HEK293 (cell line): ENCODE measurements at regions not wholly inside any gene's neighbourhood (a gene's known extent, or its start where the extent isn't known, plus 50 kb on each side); places are given as distances from the start of the nearest gene placed in this dataset.

Experiments used
- CTCF ChIA-PET: fragments of 350-600 bp; formaldehyde crosslinking; extraction: SDS; loops from one replicate; lab custom pipeline; 2021; ENCODE audit warnings: antibody characterized with exemption; lab: Yijun Ruan, JAX
- POLR2A ChIA-PET: fragments of 300-600 bp; formaldehyde crosslinking; extraction: SDS; loops from one replicate; lab custom pipeline; 2020; ENCODE audit warnings: antibody characterized with exemption, inconsistent platforms; lab: Yijun Ruan, JAX
- H3K27ac ChIP-seq: fragments of 200-500 bp; sonication (Bioruptor generic); 2 replicates; pipeline ENCODE4 v1.5.1; 2014; ENCODE audit warnings: low read depth, low read length, control low read depth, inconsistent platforms; ENCODE audit errors: extremely low read depth
- H3K36me3 ChIP-seq, 2 experiments: fragments of 200-500 bp in 1 of 2; sonication (Bioruptor generic) in 1 of 2; 1 replicate in 1 of 2; 2 replicates in 1 of 2; pipeline ENCODE4 v1.5.1; 2014 to 2017; ENCODE audit warnings: inconsistent platforms in 2 of 2, low read length in 2 of 2; ENCODE audit not compliant: control insufficient read depth in 2 of 2, insufficient read depth in 1 of 2
- H3K4me1 ChIP-seq: fragments of 200-500 bp; sonication (Bioruptor generic); 2 replicates; pipeline ENCODE4 v1.5.1; 2014; ENCODE audit warnings: mild to moderate bottlenecking, low read length, inconsistent platforms; ENCODE audit not compliant: control insufficient read depth, insufficient read depth
- H3K4me3 ChIP-seq: 2 replicates; pipeline ENCODE4 v1.5.1; 2011; ENCODE audit warnings: low read depth, mild to moderate bottlenecking, control low read depth, low read length, moderate library complexity
- H3K9me3 ChIP-seq: fragments of 200-500 bp; sonication (Bioruptor generic); 2 replicates; pipeline ENCODE4 v1.5.1; 2014; ENCODE audit warnings: low read depth, low read length, inconsistent platforms; ENCODE audit not compliant: control insufficient read depth, insufficient read depth
- ELK4 ChIP-seq: IDR thresholded peaks from 2 replicates; pipeline ENCODE4 v1.6.1; 2011; ENCODE audit warnings: mild to moderate bottlenecking, low read depth, low read length, borderline replicate concordance
- IKZF3 ChIP-seq: fragments of 450-650 bp; IDR thresholded peaks from 2 replicates; pipeline ENCODE4 v1.5.0; 2018; ENCODE audit warnings: missing biosample characterization, mild to moderate bottlenecking, missing genetic modification characterization, moderate library complexity
- OVOL3 ChIP-seq: fragments of 450-650 bp; formaldehyde crosslinking; IDR thresholded peaks from 2 replicates; pipeline ENCODE4 v1.5.1; 2016; ENCODE audit warnings: missing biosample characterization, missing genetic modification characterization
- PATZ1 ChIP-seq: fragments of 450-650 bp; formaldehyde crosslinking; IDR thresholded peaks from 2 replicates; pipeline ENCODE4 v1.5.1; 2016; ENCODE audit warnings: missing biosample characterization, missing genetic modification characterization
- PRDM6 ChIP-seq: fragments of 450-650 bp; formaldehyde crosslinking; IDR thresholded peaks from 2 replicates; pipeline ENCODE4 v1.5.1; 2017; ENCODE audit warnings: missing biosample characterization, missing genetic modification characterization
- YY2 ChIP-seq: fragments of 450-650 bp; formaldehyde crosslinking; IDR thresholded peaks from 2 replicates; pipeline ENCODE4 v1.5.1; 2016; ENCODE audit warnings: missing biosample characterization, missing genetic modification characterization
- ZIC2 ChIP-seq: fragments of 450-650 bp; formaldehyde crosslinking; IDR thresholded peaks from 2 replicates; pipeline ENCODE4 v1.5.1; 2016; ENCODE audit warnings: missing biosample characterization, missing genetic modification characterization
- ZNF10 ChIP-seq: fragments of 450-650 bp; formaldehyde crosslinking; IDR thresholded peaks from 2 replicates; pipeline ENCODE4 v1.5.1; 2017; ENCODE audit warnings: missing biosample characterization, missing genetic modification characterization
- ZNF138 ChIP-seq: fragments of 450-650 bp; formaldehyde crosslinking; IDR thresholded peaks from 2 replicates; pipeline ENCODE4 v1.5.1; 2016; ENCODE audit warnings: missing biosample characterization, missing genetic modification characterization, borderline replicate concordance
- ZNF211 ChIP-seq: fragments of 450-650 bp; formaldehyde crosslinking; IDR thresholded peaks from 2 replicates; pipeline ENCODE4 v1.5.1; 2016; ENCODE audit warnings: low read depth, missing biosample characterization, missing genetic modification characterization
- ZNF23 ChIP-seq: fragments of 450-650 bp; formaldehyde crosslinking; IDR thresholded peaks from 2 replicates; pipeline ENCODE4 v1.5.1; 2016; ENCODE audit warnings: missing biosample characterization, missing genetic modification characterization, borderline replicate concordance
- ZNF37A ChIP-seq: fragments of 450-650 bp; IDR thresholded peaks from 2 replicates; pipeline ENCODE4 v1.5.1; 2018; ENCODE audit warnings: missing biosample characterization, missing genetic modification characterization
- ZNF394 ChIP-seq: fragments of 450-650 bp; formaldehyde crosslinking; IDR thresholded peaks from 2 replicates; pipeline ENCODE4 v1.5.1; 2016; ENCODE audit warnings: missing biosample characterization, missing genetic modification characterization, mild to moderate bottlenecking, moderate library complexity, borderline replicate concordance
- ZNF398 ChIP-seq: fragments of 450-650 bp; formaldehyde crosslinking; IDR thresholded peaks from 2 replicates; pipeline ENCODE4 v1.5.1; 2017; ENCODE audit warnings: missing biosample characterization, missing genetic modification characterization
- ZNF518A ChIP-seq: fragments of 450-650 bp; formaldehyde crosslinking; conservative IDR thresholded peaks from 2 replicates; pipeline ENCODE4 v1.5.1; 2016; ENCODE audit warnings: low read depth, missing biosample characterization, missing genetic modification characterization
- ZNF521 ChIP-seq: fragments of 450-650 bp; formaldehyde crosslinking; IDR thresholded peaks from 2 replicates; pipeline ENCODE4 v1.5.1; 2017; ENCODE audit warnings: missing biosample characterization, mild to moderate bottlenecking, missing genetic modification characterization
- ZNF555 ChIP-seq: fragments of 450-650 bp; formaldehyde crosslinking; conservative IDR thresholded peaks from 2 replicates; pipeline ENCODE4 v1.5.1; 2017; ENCODE audit warnings: missing biosample characterization, mild to moderate bottlenecking, missing genetic modification characterization, inconsistent platforms
- ZNF558 ChIP-seq: fragments of 450-650 bp; formaldehyde crosslinking; IDR thresholded peaks from 2 replicates; pipeline ENCODE4 v1.5.1; 2016; ENCODE audit warnings: missing biosample characterization, missing genetic modification characterization
- ZNF596 ChIP-seq: fragments of 450-650 bp; IDR thresholded peaks from 2 replicates; pipeline ENCODE4 v1.5.0; 2018; ENCODE audit warnings: missing biosample characterization, mild to moderate bottlenecking, missing genetic modification characterization, moderate library complexity
- ZNF621 ChIP-seq: fragments of 450-650 bp; formaldehyde crosslinking; IDR thresholded peaks from 2 replicates; pipeline ENCODE4 v1.5.1; 2017; ENCODE audit warnings: missing biosample characterization, missing genetic modification characterization
- ZNF624 ChIP-seq: fragments of 450-650 bp; formaldehyde crosslinking; IDR thresholded peaks from 2 replicates; pipeline ENCODE4 v1.5.1; 2017; ENCODE audit warnings: missing biosample characterization, missing genetic modification characterization
- ZSCAN16 ChIP-seq: fragments of 450-650 bp; formaldehyde crosslinking; IDR thresholded peaks from 2 replicates; pipeline ENCODE4 v1.5.1; 2016; ENCODE audit warnings: missing biosample characterization, missing genetic modification characterization

- TF ChIP-seq IKZF3 (tag by site-specific recombination) (no peak), ZNF23 (tag by site-specific recombination) (no peak), YY2 (no peak), ZIC2 (tag by site-specific recombination) (no peak), ZNF521 (tag by site-specific recombination) (no peak), ZNF621 (tag by site-specific recombination) (no peak), ZNF211 (no peak), ZNF37A (tag by site-specific recombination) (no peak), ZNF596 (tag by site-specific recombination) (no peak), ZSCAN16 (tag by site-specific recombination) (no peak), PRDM6 (no peak), ZNF555 (tag by site-specific recombination) (no peak), PATZ1 (tag by site-specific recombination) (no peak), OVOL3 (tag by site-specific recombination) (no peak), ZNF558 (no peak), ZNF138 (tag by site-specific recombination) (no peak)
- Histone ChIP-seq H3K27ac (no peak overlapping the region), H3K9me3 (no peaks in the 10 kb centered on the region), H3K4me3 (no peak overlapping the region), H3K36me3 (no peaks in the 10 kb centered on the region), H3K4me1 (no peaks in the 10 kb centered on the region)
- ChIA-PET POLR2A (no interaction called here), CTCF (interaction anchor here (1.6 kb wide), 1 partner anchor 86 kb away, joined by 6 read pairs; no protein-coding TSS in a partner anchor)
Observed at GRCh38 chrX:10033375-10034007, 66.3 kb downstream of the CLDN34 start.

GRCh38 chrX:10034740-10035260 lies 67.6 kb downstream of the CLDN34 start:
- H3K27ac ChIP-seq, result no peak overlapping the region
- no peak for TF ChIP-seq ZNF624 (tag by site-specific recombination)
- TF ChIP-seq ZNF521 (tag by site-specific recombination), result no peak
- TF ChIP-seq ZNF10 (tag by site-specific recombination), result no peak
- TF ChIP-seq ZNF394 (tag by site-specific recombination), result no peak
- no peak for TF ChIP-seq ELK4
- TF ChIP-seq ZNF398 (tag by site-specific recombination), result no peak
- no peak for TF ChIP-seq ZNF518A (tag by site-specific recombination)
- H3K4me3 ChIP-seq, result no peak overlapping the region
- no peaks in the 10 kb centered on the region for H3K9me3 ChIP-seq
- no peaks in the 10 kb centered on the region for H3K36me3 ChIP-seq
- POLR2A ChIA-PET, result no interaction called here
- CTCF ChIA-PET, result no interaction called here
- no peaks in the 10 kb centered on the region for H3K4me1 ChIP-seq
